ENCODE measurements at regions not wholly inside any gene's neighbourhood (a gene's known extent, or its start where the extent isn't known, plus 50 kb on each side); places are given as distances from the start of the nearest gene placed in this dataset.

GRCh38 chr20:52814371-52814770, 157.8 kb upstream of the TSHZ2 start:
- TF ChIP-seq CTCF (IDR thresholded peaks at IDR 0.05) (no peak), ZBTB21 (CRISPR knock-in tag; IDR thresholded peaks at IDR 0.05; ENCODE audit: borderline replicate concordance) (no peak), FOXP4 (CRISPR knock-in tag; IDR thresholded peaks at IDR 0.05) (no peak), CREB1 (CRISPR knock-in tag; IDR thresholded peaks at IDR 0.05) (no peak), PREB (CRISPR knock-in tag; IDR thresholded peaks at IDR 0.05; ENCODE audit: borderline replicate concordance) (no peak), FOXJ3 (CRISPR knock-in tag; IDR thresholded peaks at IDR 0.05; ENCODE audit: borderline replicate concordance) (no peak), NR3C1 (CRISPR knock-in tag; conservative IDR thresholded peaks at IDR 0.05; ENCODE audit: low read depth) (no peak), GRHL2 (CRISPR knock-in tag; IDR thresholded peaks at IDR 0.05; ENCODE audit: insufficient replicate concordance, severe bottlenecking) (no peak), E2F1 (CRISPR knock-in tag; IDR thresholded peaks at IDR 0.05) (no peak), JUN (CRISPR knock-in tag; IDR thresholded peaks at IDR 0.05) (no peak)

All from WTC11 (cell line).